GM10266 (cell line): ENCODE measurements at regions not wholly inside any gene's neighbourhood (a gene's known extent, or its start where the extent isn't known, plus 50 kb on each side); places are given as distances from the start of the nearest gene placed in this dataset.
"Not testable (repeated sequence)": the region's sequence is repeated elsewhere in the genome, so short reads cannot be mapped to it uniquely, and the experiment has no call there.

Experiments used
- DNase-seq: peaks from one replicate; pipeline ENCODE4 v3.0.0; 2012; ENCODE audit errors: extremely low spot score
- TF ChIP-seq, protein P1 (sequence below): IDR thresholded peaks from 2 replicates; pipeline ENCODE4 v1.5.1; 2012; ENCODE audit warnings: mild to moderate bottlenecking, low read depth; ENCODE audit not compliant: control insufficient read depth, insufficient read depth; ENCODE audit errors: missing control alignments

- TF ChIP-seq, protein P1, sequence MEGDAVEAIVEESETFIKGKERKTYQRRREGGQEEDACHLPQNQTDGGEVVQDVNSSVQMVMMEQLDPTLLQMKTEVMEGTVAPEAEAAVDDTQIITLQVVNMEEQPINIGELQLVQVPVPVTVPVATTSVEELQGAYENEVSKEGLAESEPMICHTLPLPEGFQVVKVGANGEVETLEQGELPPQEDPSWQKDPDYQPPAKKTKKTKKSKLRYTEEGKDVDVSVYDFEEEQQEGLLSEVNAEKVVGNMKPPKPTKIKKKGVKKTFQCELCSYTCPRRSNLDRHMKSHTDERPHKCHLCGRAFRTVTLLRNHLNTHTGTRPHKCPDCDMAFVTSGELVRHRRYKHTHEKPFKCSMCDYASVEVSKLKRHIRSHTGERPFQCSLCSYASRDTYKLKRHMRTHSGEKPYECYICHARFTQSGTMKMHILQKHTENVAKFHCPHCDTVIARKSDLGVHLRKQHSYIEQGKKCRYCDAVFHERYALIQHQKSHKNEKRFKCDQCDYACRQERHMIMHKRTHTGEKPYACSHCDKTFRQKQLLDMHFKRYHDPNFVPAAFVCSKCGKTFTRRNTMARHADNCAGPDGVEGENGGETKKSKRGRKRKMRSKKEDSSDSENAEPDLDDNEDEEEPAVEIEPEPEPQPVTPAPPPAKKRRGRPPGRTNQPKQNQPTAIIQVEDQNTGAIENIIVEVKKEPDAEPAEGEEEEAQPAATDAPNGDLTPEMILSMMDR, result no peak
- DNase-seq, result no peak
Observed at GRCh38 chr11:96576383-96576782, 186.6 kb downstream of the JRKL start.

- DNase-seq, result no peak
- TF ChIP-seq, protein P1, result no peak
Observed at GRCh38 chr11:96578379-96578778, 188.6 kb downstream of the JRKL start.

- TF ChIP-seq, protein P1, result no peak
- DNase-seq, result no peak
Observed at GRCh38 chr11:96579656-96580055, 189.8 kb downstream of the JRKL start.

GRCh38 chr11:96580476-96581040 is 190.7 kb downstream of the JRKL start:
- TF ChIP-seq, protein P1, result no peak

DNA sequence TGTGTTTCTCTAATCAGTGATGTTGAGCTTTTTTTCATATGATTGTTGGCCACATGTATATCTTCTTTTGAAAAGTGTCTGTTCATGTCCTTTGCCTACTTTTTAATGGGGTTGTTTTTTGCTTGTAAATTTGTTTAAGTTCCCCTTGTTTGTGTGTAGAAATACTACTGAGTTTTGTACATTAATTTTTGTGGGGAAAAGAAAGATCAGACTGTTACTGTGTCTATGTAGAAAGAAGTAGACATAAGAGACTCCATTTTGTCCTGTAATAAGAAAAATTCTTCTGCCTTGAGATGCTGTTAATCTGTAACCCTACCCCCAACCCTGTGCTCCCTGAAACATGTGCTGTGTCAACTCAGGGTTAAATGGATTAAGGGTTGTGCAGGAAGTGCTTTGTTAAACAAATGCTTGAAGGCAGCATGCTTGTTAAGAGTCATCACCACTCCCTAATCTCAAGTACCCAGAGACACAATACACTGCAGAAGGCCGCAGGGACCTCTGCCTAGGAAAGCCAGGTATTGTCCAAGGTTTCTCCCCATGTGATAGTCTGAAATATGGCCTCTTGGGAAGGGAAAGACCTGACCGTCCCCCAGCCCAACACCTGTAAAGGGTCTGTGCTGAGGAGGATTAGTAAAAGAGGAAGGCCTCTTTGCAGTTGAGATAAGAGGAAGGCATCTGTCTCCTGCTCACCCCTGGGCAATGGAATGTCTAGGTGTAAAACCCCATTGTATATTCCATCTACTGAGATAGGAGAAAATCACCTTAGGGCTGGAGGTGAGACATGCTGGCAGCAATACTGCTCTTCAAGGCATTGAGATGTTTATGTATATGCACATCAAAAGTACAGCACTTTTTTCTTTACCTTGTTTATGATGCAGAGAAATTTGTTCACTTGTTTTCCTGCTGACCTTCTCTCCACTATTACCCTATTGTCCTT is 196.4 kb downstream of the JRKL start:
- DNase-seq, result not testable (repeated sequence)

More at GRCh38 chr11:96580476-96581040, 190.7 kb downstream of the JRKL start:
- DNase-seq, result no peak

DNA sequence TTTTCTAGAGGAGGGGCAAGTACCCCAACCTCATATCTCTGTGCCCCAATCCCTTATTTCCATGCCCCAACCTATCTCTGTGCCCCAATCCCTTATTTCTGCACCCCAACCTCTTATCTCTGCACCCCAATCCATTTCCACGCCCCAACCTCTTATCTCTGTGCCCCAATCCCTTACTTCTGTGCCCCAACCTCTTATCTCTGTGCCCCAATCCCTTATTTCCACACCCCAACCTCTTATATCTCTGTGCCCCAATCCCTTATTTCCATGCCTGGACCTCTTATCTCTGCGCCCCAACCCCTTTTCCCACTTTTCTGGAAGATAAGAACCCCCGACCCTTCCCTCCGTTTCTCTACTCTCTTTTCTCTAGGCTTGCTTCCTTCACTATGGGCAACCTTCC is 199.0 kb downstream of the JRKL start:
- not testable (repeated sequence) for DNase-seq

DNA sequence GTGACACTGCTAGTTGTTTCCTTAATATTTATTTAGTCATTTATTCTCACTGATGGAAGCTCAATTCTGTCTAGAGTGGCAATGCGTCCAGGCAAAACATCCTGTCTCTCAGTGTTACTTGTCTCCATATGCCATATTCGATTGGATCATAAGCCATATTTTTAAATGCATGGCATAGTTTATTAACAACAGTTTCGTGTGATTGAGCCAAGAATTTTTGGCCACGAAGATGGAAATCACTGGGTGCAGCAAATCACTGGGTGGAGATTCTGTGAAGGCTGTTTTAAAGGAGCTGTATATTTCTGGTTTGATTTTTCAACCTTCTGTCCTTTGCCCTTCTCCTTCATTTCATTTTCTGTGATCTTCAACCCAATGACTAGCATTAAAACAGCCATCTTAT is 205.2 kb downstream of the JRKL start:
- DNase-seq, result no peak
- TF ChIP-seq, protein P1, result no peak

DNA sequence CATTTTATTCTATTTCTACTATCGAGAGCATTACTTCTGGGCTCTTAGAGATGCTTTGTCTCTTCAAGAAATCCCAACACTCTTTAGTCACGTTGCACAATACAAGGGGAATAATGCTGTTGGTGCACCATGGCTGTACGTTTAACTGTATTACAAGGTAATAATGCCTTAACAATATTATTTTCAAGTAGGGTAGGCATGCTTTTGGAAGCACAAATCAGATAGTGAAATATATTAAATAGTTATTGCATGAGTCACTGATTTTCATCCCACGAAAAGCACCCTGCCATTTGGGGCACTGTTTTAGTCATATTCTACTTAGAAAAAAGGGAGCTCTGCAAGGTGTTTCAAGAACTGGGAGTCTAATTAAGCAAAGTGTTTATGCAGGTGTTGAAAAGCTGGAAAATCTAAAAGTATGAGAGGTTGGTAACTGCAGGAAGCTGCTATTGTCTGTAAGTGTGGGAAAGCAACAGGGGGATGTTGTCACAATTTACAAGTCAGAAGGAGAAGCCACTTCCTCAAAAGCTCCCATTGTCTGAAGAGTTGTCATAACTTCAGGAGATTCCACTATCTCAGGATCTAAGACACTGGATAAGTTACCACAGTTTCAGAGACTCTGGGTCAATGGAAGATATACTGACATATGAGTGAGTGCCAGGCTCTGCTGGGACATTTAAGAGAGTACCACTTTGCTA is 218.2 kb downstream of the JRKL start:
- TF ChIP-seq, protein P1, result no peak
- no peak for DNase-seq
